Neuronal stem cell (in vitro differentiated cells): ENCODE measurements at regions not wholly inside any gene's neighbourhood (a gene's known extent, or its start where the extent isn't known, plus 50 kb on each side); places are given as distances from the start of the nearest gene placed in this dataset.

Experiments used
- DNase-seq: peaks from one replicate; pipeline ENCODE4 v3.0.0-alpha.2; 2013; ENCODE audit warnings: low spot score
- H2AFZ ChIP-seq: one replicate; pipeline ENCODE4 v1.6.1; 2013; ENCODE audit warnings: mild to moderate bottlenecking, low read length, inconsistent platforms
- H2AK5ac ChIP-seq: 2 replicates; pipeline ENCODE4 v1.6.1; 2013; ENCODE audit warnings: low read depth, mild to moderate bottlenecking, inconsistent platforms, low read length, moderate library complexity, mixed read lengths
- H2BK120ac ChIP-seq: 2 replicates; pipeline ENCODE4 v1.6.1; 2013; ENCODE audit warnings: low read depth, mild to moderate bottlenecking, inconsistent platforms, low read length, moderate library complexity, mixed read lengths
- H2BK12ac ChIP-seq: one replicate; pipeline ENCODE4 v1.6.1; 2013; ENCODE audit warnings: low read length, inconsistent platforms
- H2BK15ac ChIP-seq: 2 replicates; pipeline ENCODE4 v1.6.1; 2013; ENCODE audit warnings: mild to moderate bottlenecking, low read length, inconsistent platforms, mixed read lengths
- H2BK5ac ChIP-seq: one replicate; pipeline ENCODE4 v1.6.1; 2013; ENCODE audit warnings: inconsistent platforms, mild to moderate bottlenecking, low read length, moderate library complexity
- H3K14ac ChIP-seq: one replicate; pipeline ENCODE4 v1.6.1; 2013; ENCODE audit warnings: low read length, inconsistent platforms
- H3K18ac ChIP-seq: 2 replicates; pipeline ENCODE4 v1.6.1; 2013; ENCODE audit warnings: low read length, inconsistent platforms
- H3K23ac ChIP-seq: 2 replicates; pipeline ENCODE4 v1.6.1; 2013; ENCODE audit warnings: low read depth, mild to moderate bottlenecking, mixed read lengths, low read length, inconsistent platforms; ENCODE audit not compliant: poor library complexity
- H3K27ac ChIP-seq: replicated peaks from 3 replicates; pipeline ENCODE4 v1.5.1; 2013; ENCODE audit warnings: low read length, inconsistent platforms
- H3K27me3 ChIP-seq, 3 experiments: 2 replicates each; pipeline ENCODE4 v1.6.1; 2013; ENCODE audit warnings: low read length in 3 of 3, mild to moderate bottlenecking in 2 of 3, inconsistent platforms in 1 of 3, low read depth in 1 of 3, mixed read lengths in 1 of 3, moderate library complexity in 1 of 3; ENCODE audit not compliant: control insufficient read depth in 3 of 3, insufficient read depth in 3 of 3
- H3K36me3 ChIP-seq, 2 donors: replicated peaks in 1 of 2; 2 replicates each; pipeline ENCODE4 v1.6.1; 2013; ENCODE audit warnings: low read length in 2 of 2; ENCODE audit not compliant: control insufficient read depth in 2 of 2, insufficient read depth in 2 of 2
- H3K4ac ChIP-seq: 2 replicates; pipeline ENCODE4 v1.6.1; 2013; ENCODE audit warnings: inconsistent platforms, mild to moderate bottlenecking, low read length, moderate library complexity
- H3K4me1 ChIP-seq, 2 donors: 1 replicate in 1 of 2; 2 replicates in 1 of 2; pipeline ENCODE4 v1.6.1; 2013; ENCODE audit warnings: low read length in 2 of 2, low read depth in 1 of 2; ENCODE audit not compliant: control insufficient read depth in 2 of 2, insufficient read depth in 1 of 2
- H3K4me2 ChIP-seq: one replicate; pipeline ENCODE4 v1.6.1; 2013; ENCODE audit warnings: mild to moderate bottlenecking, low read length, inconsistent platforms; ENCODE audit not compliant: insufficient read depth, poor library complexity, severe bottlenecking
- H3K4me3 ChIP-seq, 2 donors: 2 replicates each; pipeline ENCODE4 v1.5.1; 2013; ENCODE audit warnings: low read length in 2 of 2, mild to moderate bottlenecking in 2 of 2, inconsistent platforms in 1 of 2, moderate library complexity in 1 of 2
- H3K79me1 ChIP-seq: one replicate; pipeline ENCODE4 v1.6.1; 2013; ENCODE audit warnings: low read depth, mild to moderate bottlenecking, inconsistent platforms, low read length, moderate library complexity
- H3K9ac ChIP-seq: one replicate; pipeline ENCODE4 v1.6.1; 2013; ENCODE audit warnings: mild to moderate bottlenecking, low read depth, low read length, inconsistent platforms; ENCODE audit not compliant: poor library complexity
- H3K9me3 ChIP-seq, 2 donors: replicated peaks in 1 of 2; 2 replicates each; pipeline versions ENCODE3 to v1.6.1; 2013; ENCODE audit warnings: low read length in 2 of 2, mild to moderate bottlenecking in 2 of 2, inconsistent platforms in 1 of 2, low read depth in 1 of 2, mixed read lengths in 1 of 2, moderate library complexity in 1 of 2; ENCODE audit not compliant: control insufficient read depth in 2 of 2, insufficient read depth in 1 of 2
- H4K8ac ChIP-seq: one replicate; pipeline ENCODE4 v1.6.1; 2013; ENCODE audit warnings: low read depth, mild to moderate bottlenecking, inconsistent platforms, low read length, moderate library complexity
- H4K91ac ChIP-seq: one replicate; pipeline ENCODE4 v1.6.1; 2013; ENCODE audit warnings: low read length, low read depth, mild to moderate bottlenecking, inconsistent platforms; ENCODE audit not compliant: poor library complexity
- WGBS, 2 donors: extraction: QIAGEN DNeasy Blood & Tissue Kit; methylation state at CpG; one replicate each; pipeline ENCODE4 v1.1.7; 2013; ENCODE audit warnings: missing lambda C conversion rate in 2 of 2, mixed read lengths in 1 of 2; ENCODE audit not compliant: insufficient read length in 2 of 2, insufficient replicate concordance in 1 of 2; ENCODE audit errors: extremely low coverage in 2 of 2; 5-methylcytosine and 5-hydroxymethylcytosine counted together

GRCh38 chr20:41984031-41984430 lies 365.9 kb upstream of the CHD6 start:
- Histone ChIP-seq H3K4me2 (no peak overlapping the region), H3K23ac (no peak overlapping the region), H2AFZ (no peak overlapping the region), H3K4ac (no peak overlapping the region), H3K18ac (no peak overlapping the region), H2AK5ac (no peak overlapping the region), H3K79me1 (no peaks in the 10 kb centered on the region), H3K4me3 (no peak overlapping the region), H2BK5ac (no peak overlapping the region), H4K91ac (no peak overlapping the region), H3K27me3 (no peaks in the 10 kb centered on the region), H2BK12ac (no peak overlapping the region), H3K27ac (no peak overlapping the region), H4K8ac (no peak overlapping the region), H3K9ac (no peak overlapping the region), H3K36me3 (no peaks in the 10 kb centered on the region), H3K9me3 (no peaks in the 10 kb centered on the region), H2BK15ac (no peak overlapping the region), H2BK120ac (no peak overlapping the region), H3K14ac (no peak overlapping the region), H3K4me1 (no peaks in the 10 kb centered on the region)
- DNase-seq: no peak
- WGBS, 2 donors: no CpG with 5 or more reads among the region's 2 CpGs

GRCh38 chr20:41983159-41983558 lies 365.0 kb upstream of the CHD6 start:
- Histone ChIP-seq H2AK5ac (no peak overlapping the region), H3K4me2 (no peak overlapping the region), H3K4ac (no peak overlapping the region), H2BK15ac (no peak overlapping the region), H3K79me1 (no peaks in the 10 kb centered on the region), H4K91ac (no peak overlapping the region), H2BK120ac (no peak overlapping the region), H3K9ac (no peak overlapping the region), H4K8ac (no peak overlapping the region), H3K36me3 (no peaks in the 10 kb centered on the region), H3K4me3 (peak overlapping the region in 1 of 2 donors; percentile 11), H2AFZ (no peak overlapping the region), H3K18ac (no peak overlapping the region), H3K4me1 (no peaks in the 10 kb centered on the region), H2BK5ac (no peak overlapping the region), H3K27me3 (no peaks in the 10 kb centered on the region), H3K9me3 (no peaks in the 10 kb centered on the region), H3K23ac (no peak overlapping the region), H3K27ac (no peak overlapping the region), H2BK12ac (no peak overlapping the region), H3K14ac (no peak overlapping the region)
- WGBS, 2 donors: no CpG with 5 or more reads among the region's 4 CpGs
- DNase-seq: no peak

GRCh38 chr20:41981746-41982145 lies 363.6 kb upstream of the CHD6 start:
- no peaks in the 10 kb centered on the region for H3K9me3 ChIP-seq
- no peak overlapping the region for H2AFZ ChIP-seq
- no peaks in the 10 kb centered on the region for H3K27me3 ChIP-seq
- no peaks in the 10 kb centered on the region for H3K4me1 ChIP-seq
- H2BK5ac ChIP-seq: no peak overlapping the region
- no peak overlapping the region for H2BK12ac ChIP-seq
- no CpG with 5 or more reads among the region's 3 CpGs for WGBS, 2 donors
- no peak overlapping the region for H3K23ac ChIP-seq
- H3K9ac ChIP-seq: no peak overlapping the region
- no peak overlapping the region for H3K18ac ChIP-seq
- H2AK5ac ChIP-seq: no peak overlapping the region
- H4K8ac ChIP-seq: no peak overlapping the region
- no peak for DNase-seq
- H3K14ac ChIP-seq: no peak overlapping the region
- no peak overlapping the region for H4K91ac ChIP-seq
- H3K79me1 ChIP-seq: no peaks in the 10 kb centered on the region
- no peaks in the 10 kb centered on the region for H3K36me3 ChIP-seq
- no peak overlapping the region for H3K4me3 ChIP-seq
- no peak overlapping the region for H3K27ac ChIP-seq
- H3K4me2 ChIP-seq: no peak overlapping the region
- no peak overlapping the region for H2BK15ac ChIP-seq
- H3K4ac ChIP-seq: no peak overlapping the region
- H2BK120ac ChIP-seq: no peak overlapping the region

- H3K9ac ChIP-seq: no peak overlapping the region
- no peak overlapping the region for H4K8ac ChIP-seq
- H3K18ac ChIP-seq: no peak overlapping the region
- H4K91ac ChIP-seq: no peak overlapping the region
- H3K27ac ChIP-seq: no peak overlapping the region
- no peak overlapping the region for H3K4ac ChIP-seq
- H3K36me3 ChIP-seq: no peaks in the 10 kb centered on the region
- H3K9me3 ChIP-seq: no peaks in the 10 kb centered on the region
- no CpG with 5 or more reads among the region's 4 CpGs for WGBS, 2 donors
- no peaks in the 10 kb centered on the region for H3K79me1 ChIP-seq
- no peaks in the 10 kb centered on the region for H3K4me1 ChIP-seq
- H3K23ac ChIP-seq: no peak overlapping the region
- no peak overlapping the region for H2AFZ ChIP-seq
- H2AK5ac ChIP-seq: no peak overlapping the region
- no peak overlapping the region for H2BK12ac ChIP-seq
- H3K4me3 ChIP-seq: no peak overlapping the region
- no peak for DNase-seq
- H3K14ac ChIP-seq: no peak overlapping the region
- no peak overlapping the region for H2BK5ac ChIP-seq
- H3K27me3 ChIP-seq: no peaks in the 10 kb centered on the region
- H3K4me2 ChIP-seq: no peak overlapping the region
- H2BK120ac ChIP-seq: no peak overlapping the region
- H2BK15ac ChIP-seq: no peak overlapping the region
Measured at GRCh38 chr20:41978875-41979274, 360.7 kb upstream of the CHD6 start.
